OCI-LY7 (cell line): ENCODE measurements at regions not wholly inside any gene's neighbourhood (a gene's known extent, or its start where the extent isn't known, plus 50 kb on each side); places are given as distances from the start of the nearest gene placed in this dataset.

Experiments used
- EZH2phosphoT487 ChIP-seq: fragments of 200-600 bp; sonication (generic); IDR thresholded peaks from 2 replicates; pipeline ENCODE4 v1.6.1; 2018; ENCODE audit warnings: low read depth, borderline replicate concordance, mild to moderate bottlenecking, mixed run types, antibody characterized with exemption, low read length, moderate library complexity, mixed read lengths
- TF ChIP-seq, protein P1 (sequence below): fragments of 200-600 bp; sonication (generic); conservative IDR thresholded peaks from 2 replicates; pipeline ENCODE4 v1.5.1; 2014; ENCODE audit warnings: mild to moderate bottlenecking, antibody characterized with exemption, low read length, moderate library complexity, mixed read lengths

DNA sequence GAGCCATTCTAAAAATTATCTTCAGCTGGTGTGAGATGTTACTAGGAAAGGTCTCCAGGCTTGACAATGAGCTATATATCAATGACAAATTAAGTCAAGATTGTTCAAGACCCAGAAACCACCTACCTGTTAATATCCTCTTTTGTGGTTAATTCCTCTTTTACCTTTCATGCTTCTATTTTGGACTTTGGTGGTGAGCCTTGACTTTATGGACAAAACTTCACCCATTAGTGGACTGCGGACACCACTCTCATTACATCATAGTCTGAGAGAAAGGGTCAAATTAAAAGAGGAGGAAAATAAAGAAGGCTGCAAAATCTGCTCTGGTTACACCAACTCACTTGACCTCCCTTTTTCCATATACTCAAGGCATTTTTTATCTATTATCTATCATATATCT lies 271.5 kb upstream of the TTC14 start:
- TF ChIP-seq, protein P1, sequence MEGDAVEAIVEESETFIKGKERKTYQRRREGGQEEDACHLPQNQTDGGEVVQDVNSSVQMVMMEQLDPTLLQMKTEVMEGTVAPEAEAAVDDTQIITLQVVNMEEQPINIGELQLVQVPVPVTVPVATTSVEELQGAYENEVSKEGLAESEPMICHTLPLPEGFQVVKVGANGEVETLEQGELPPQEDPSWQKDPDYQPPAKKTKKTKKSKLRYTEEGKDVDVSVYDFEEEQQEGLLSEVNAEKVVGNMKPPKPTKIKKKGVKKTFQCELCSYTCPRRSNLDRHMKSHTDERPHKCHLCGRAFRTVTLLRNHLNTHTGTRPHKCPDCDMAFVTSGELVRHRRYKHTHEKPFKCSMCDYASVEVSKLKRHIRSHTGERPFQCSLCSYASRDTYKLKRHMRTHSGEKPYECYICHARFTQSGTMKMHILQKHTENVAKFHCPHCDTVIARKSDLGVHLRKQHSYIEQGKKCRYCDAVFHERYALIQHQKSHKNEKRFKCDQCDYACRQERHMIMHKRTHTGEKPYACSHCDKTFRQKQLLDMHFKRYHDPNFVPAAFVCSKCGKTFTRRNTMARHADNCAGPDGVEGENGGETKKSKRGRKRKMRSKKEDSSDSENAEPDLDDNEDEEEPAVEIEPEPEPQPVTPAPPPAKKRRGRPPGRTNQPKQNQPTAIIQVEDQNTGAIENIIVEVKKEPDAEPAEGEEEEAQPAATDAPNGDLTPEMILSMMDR: no peak
- TF ChIP-seq EZH2phosphoT487: no peak
